ENCODE measurements at regions not wholly inside any gene's neighbourhood (a gene's known extent, or its start where the extent isn't known, plus 50 kb on each side); places are given as distances from the start of the nearest gene placed in this dataset.

DNA sequence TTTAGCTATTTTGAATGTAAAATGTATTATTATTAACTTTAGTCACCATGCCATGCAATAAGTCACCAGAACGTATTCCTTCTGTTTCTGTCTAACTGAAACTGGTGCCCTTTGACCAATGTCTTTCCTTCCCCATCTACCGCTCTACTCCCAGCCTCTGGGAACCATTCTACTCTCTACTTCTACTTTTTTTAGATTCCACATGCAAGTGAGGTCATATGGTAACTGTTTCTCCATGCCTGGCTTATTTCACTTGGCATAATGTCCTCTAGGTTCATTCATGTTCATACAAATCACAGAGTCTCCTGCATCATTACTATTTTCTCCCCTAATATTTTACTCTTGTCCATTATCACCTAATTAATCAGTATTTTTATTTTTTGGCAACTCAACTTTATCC lies 160.1 kb downstream of the TMX1 start:
- DNase-seq = no peak

DNA sequence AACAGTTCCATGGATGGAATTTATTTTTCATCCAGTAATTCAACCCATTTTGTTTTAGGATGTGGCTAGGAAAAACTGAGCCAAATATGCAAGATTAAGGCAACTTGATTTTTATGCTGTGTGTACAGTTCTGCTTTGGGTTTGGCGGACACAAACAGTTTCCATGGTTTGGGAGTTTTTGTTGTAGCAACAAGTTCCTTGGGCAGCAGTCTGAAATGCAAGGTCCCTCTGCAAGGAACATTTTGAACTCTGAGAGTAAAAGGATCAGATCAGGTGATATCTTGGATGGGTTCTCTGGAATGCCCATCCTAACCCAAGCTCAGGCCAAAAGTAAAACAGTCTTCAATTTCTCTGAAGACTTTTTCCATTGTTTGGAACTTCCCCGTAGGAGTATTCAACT lies 161.2 kb downstream of the TMX1 start:
- no peak for DNase-seq

- no peak for DNase-seq
Measured at GRCh38 chr14:51401756-51402155, 161.7 kb downstream of the TMX1 start.

DNA sequence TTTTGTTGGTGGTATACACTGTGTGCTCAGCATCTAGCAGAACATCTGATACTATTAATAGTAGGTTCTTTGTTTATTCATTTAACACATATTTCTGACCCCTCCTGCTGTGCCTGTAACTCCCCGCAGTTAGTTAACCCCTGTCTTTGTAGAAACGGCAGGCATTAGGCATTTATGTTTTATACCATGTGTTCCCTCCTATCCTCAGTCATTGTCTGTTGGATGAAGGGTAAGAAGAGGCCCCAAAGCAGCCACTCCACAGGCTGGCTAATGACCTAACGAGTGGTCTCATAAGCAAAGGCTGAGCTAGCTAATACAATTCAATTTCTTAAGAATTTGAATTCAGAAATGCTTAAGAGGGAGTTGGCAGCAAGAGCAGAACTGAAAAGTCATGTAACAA lies 170.8 kb downstream of the TMX1 start:
- no peak for DNase-seq

DNA sequence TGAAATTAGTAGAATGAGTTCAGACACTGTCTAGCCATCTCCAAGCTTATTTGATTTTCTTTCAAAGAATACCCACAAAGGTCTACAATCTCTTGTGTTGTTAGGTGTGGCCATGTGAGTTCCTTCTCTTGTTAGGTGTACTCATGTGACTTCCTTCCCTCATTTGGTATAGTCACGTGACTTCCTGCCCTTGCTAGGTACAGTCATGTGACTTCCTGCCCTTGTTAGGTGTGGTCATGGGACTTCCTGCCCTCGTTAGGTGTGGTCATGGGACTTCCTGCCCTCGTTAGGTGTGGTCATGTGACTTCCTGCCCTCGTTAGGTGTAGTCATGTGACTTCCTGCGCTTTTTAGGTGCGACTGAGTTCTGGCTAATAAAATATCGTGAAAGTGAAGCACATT lies 179.6 kb downstream of the TMX1 start:
- DNase-seq = no peak

- DNase-seq = no peak
Measured at GRCh38 chr14:51422704-51423103, 182.7 kb downstream of the TMX1 start.

- no peak for DNase-seq
Measured at GRCh38 chr14:51424041-51424440, 184.0 kb downstream of the TMX1 start.

DNA sequence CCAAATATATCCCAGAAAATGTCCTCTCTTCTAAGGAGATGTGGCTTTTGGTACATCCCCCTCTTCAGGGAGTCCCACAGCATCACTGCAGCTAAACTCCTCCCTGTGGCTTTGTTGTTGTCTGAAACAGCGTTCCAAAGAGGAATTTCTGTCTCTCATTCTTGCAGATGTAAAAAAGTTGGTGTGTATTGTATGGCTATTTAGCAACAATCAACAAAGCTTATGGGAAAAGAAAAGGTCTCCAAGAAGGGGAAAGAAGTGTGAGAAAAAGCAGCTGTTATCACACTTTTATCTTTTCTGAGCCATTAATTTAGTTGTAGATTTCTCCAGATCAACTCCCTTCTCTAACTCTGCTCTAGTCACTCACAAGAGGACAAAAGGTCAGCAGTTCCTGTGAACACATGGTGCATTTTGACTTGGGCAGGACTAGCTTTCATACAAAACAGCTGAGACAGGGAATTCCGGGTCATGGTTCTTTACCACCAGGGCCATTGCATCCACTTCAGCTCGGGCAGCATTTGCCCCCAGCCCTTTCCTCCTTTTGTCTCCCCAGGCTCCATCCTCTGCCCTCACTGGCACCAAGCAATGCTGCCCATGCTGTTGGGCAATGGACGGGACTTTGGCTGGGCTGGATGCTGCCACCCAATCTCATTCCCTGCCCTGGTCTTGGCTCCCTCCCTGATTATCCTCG lies 184.7 kb downstream of the TMX1 start:
- no peak for DNase-seq

- no peak for DNase-seq
Measured at GRCh38 chr14:51428981-51429380, 188.9 kb downstream of the TMX1 start.

DNA sequence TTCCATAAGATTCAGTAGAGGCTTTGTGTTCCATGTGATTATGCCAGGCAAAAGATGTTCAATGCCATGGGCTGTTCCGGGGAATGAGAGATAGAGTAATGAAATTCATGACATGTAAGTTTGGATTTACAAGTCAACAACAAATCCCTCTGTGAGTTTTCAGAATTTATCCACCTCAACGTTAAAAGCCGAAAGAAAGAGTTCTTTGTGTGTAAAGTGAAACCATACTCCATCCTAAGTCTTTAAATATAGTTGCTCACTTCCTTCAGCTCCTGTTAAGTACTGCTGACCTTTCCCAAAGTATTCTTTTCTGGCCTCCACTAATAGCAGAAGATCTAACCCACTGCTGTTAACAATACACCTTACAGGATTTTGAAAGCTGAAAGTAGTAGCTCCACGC lies 190.0 kb downstream of the TMX1 start:
- DNase-seq = no peak

- no peak for DNase-seq
Measured at GRCh38 chr14:51430633-51431032, 190.6 kb downstream of the TMX1 start.

DNA sequence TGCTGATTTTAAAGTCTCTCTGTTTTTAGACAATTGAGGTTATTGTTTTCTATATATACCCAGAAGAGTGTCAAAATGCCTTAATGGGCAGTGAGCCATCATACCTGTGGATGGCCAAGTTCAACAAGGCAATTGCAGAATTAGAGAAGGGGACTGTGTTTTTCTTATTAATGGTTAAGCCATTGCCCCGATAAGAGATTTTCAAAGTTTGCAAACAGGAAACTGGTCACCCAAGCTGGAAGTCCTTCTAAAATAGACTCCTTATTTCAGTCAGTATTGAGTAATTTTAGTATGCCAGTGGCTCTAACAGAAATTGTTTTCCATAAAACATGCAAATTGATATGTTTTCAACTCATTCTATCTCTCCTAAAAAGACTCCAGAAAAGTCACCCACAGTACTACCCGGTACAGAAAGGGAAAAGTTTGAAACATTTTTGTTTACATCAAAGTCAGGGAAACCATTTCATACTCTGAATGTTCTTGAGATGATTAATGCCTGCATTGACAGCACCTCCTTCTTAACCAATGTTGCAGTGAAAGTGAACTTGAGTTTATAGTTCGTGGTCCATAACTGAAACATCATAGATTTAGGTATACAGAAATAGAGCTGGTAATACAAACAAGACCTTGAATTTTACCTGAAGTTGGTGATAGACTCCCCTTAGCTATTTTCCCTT lies 191.1 kb downstream of the TMX1 start:
- no peak for DNase-seq

GRCh38 chr14:51431741-51432140 lies 191.7 kb downstream of the TMX1 start:
- DNase-seq = no peak

DNA sequence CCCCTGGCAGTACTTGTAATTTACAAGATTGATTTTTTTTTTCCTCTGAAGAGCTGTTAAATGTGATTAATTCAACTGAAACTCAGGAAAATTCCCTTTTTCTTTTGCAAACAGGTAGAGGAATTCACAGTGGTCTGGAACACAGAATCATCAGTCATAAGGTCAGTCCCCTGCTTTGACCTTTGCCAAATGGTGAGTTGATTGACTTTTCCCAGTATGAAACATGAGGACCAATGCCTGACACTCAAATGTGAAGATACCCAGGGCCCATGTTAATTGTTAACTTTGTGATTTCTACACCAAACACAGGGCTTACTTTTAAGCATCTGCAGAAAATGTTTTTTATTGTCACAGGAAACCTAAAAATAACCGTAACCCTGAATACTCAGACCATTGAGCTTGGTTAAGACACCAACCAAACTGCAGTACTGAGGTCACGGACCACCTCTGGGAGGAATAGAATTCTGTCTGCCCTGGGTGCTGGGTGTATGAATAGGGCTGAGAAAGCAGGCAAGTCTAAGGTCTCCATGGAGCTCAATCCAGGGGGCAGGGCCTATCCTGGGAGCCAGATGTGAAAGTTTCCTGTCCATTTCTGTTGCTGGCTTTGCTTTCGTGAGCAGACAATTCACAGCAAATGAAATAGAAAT lies 192.4 kb downstream of the TMX1 start:
- DNase-seq = no peak

DNA sequence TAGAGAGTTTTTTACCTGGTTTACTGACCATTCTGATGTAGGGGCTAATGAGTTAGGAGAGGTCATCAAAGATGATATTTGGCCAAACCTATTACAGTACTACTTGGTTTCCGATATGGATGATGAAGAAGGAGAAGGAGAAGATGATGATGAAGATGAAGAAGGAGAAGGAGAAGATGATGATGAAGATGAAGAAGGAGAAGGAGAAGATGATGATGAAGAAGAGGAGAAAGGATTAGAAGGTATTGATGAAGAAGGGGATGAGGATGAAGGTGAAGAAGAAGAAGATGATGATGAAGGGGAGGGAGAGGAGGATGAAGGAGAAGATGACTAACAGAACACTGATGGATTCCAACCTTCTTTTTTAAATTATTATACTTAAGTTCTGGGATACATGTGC lies 196.6 kb downstream of the TMX1 start:
- DNase-seq = no peak

DNA sequence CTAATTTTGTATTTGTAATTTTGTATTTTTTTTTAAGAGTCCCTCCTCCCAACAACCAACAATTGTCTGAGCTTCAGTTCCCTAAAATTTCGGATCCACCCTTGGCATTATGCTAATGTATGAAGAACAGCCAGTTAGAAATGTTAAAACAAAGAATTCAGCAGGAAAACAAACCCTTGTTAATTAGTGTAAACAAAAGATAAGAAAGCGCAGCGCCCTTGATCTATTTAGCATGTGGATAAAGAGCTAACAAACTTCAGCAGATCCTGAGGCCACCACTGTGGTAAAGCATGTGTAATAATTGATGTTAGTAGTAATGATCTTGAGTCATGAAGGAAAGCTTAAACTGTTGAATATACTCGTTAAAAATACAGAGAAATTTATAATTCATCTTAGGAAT lies 199.8 kb downstream of the TMX1 start:
- DNase-seq = no peak

DNA sequence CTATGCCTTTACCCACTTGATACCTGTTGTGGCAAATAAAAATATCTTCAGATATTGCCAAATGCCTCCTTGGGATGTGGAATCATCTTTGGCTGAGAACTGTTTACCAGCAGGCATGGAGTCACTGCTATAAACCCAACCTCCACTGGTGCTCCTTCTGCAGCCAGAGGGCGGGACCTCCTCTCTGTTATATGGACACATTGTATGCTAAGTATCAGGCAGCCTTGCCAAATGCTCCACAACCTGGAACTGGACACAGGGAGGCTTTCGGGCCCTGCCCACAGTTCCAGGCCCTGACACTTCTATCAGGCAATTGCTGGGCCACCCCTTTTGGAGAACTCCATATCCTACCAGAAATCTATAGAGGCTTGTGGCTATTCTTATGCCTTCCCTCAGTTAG lies 201.0 kb downstream of the TMX1 start:
- DNase-seq = no peak

GRCh38 chr14:51442513-51443175 lies 202.6 kb downstream of the TMX1 start:
- DNase-seq = no peak

- no peak for DNase-seq
Measured at GRCh38 chr14:51443195-51444018, 203.4 kb downstream of the TMX1 start.

- DNase-seq = no peak
Measured at GRCh38 chr14:51444353-51445000, 204.4 kb downstream of the TMX1 start.

- DNase-seq = no peak
Measured at GRCh38 chr14:51445001-51445390, 204.9 kb downstream of the TMX1 start.

GRCh38 chr14:51446771-51447170 lies 204.9 kb upstream of the FRMD6 start:
- no peak for DNase-seq

Data from NCI-H526 (cell line).